Activated CD4-positive, alpha-beta T cell treated with anti-CD3 and anti-CD28 coated beads, Interleukin-2, amount 10 ng/mL, durations not matched to agents 7 days and 5 days (primary cell): ENCODE measurements at regions not wholly inside any gene's neighbourhood (a gene's known extent, or its start where the extent isn't known, plus 50 kb on each side); places are given as distances from the start of the nearest gene placed in this dataset.

Experiments used
- CTCF ChIA-PET: fragments of 350-600 bp; sonication (Branson Sonifier 250); formaldehyde crosslinking; loops from one replicate; lab custom pipeline; 2021; ENCODE audit warnings: antibody characterized with exemption; lab: Charles Lee
- POLR2A ChIA-PET: fragments of 350-600 bp; sonication (Branson Sonifier 250); formaldehyde crosslinking; loops from one replicate; lab custom pipeline; 2021; ENCODE audit warnings: antibody characterized with exemption; lab: Charles Lee
- DNase-seq: peaks from one replicate; pipeline ENCODE4 v3.0.0-alpha.2; 2020
- H3K27ac Mint-ChIP-seq: one replicate; pipeline ENCODE4 v1.8.0; 2021; ENCODE audit warnings: mild to moderate bottlenecking, moderate library complexity, mixed read lengths
- H3K27me3 Mint-ChIP-seq: one replicate; pipeline ENCODE4 v1.8.0; 2021; ENCODE audit warnings: mixed read lengths
- H3K36me3 Mint-ChIP-seq: one replicate; pipeline ENCODE4 v1.8.0; 2021; ENCODE audit warnings: low read depth, mixed read lengths
- H3K4me1 Mint-ChIP-seq: one replicate; pipeline ENCODE4 v1.8.0; 2021; ENCODE audit warnings: mixed read lengths
- H3K4me3 Mint-ChIP-seq: one replicate; pipeline ENCODE4 v1.8.0; 2021; ENCODE audit warnings: mild to moderate bottlenecking, moderate library complexity, mixed read lengths
- H3K9me3 Mint-ChIP-seq: one replicate; pipeline ENCODE4 v1.8.0; 2021; ENCODE audit warnings: mixed read lengths

GRCh38 chr2:18378020-18378653 lies 182.3 kb downstream of the RDH14 start:
- peak; percentile 32 for DNase-seq
- Mint-ChIP-seq H3K27me3 (peaks cover 6% of the 10 kb centered on the region), H3K27ac (no peak overlapping the region), H3K9me3 (no peaks in the 10 kb centered on the region), H3K4me1 (no peaks in the 10 kb centered on the region), H3K36me3 (no peaks in the 10 kb centered on the region), H3K4me3 (no peak overlapping the region)
- ChIA-PET POLR2A (no interaction called here), CTCF (no interaction called here)

GRCh38 chr2:18376936-18377335 lies 183.5 kb downstream of the RDH14 start:
- DNase-seq, result no peak
- H3K9me3 Mint-ChIP-seq, result no peaks in the 10 kb centered on the region
- CTCF ChIA-PET, result no interaction called here

GRCh38 chr2:18373664-18374063 lies 186.8 kb downstream of the RDH14 start:
- no peak overlapping the region for H3K27ac Mint-ChIP-seq
- no peak for DNase-seq
- CTCF ChIA-PET, result no interaction called here
- H3K4me3 Mint-ChIP-seq, result no peak overlapping the region
- no peaks in the 10 kb centered on the region for H3K4me1 Mint-ChIP-seq
- no peaks in the 10 kb centered on the region for H3K36me3 Mint-ChIP-seq
- POLR2A ChIA-PET, result no interaction called here
- H3K9me3 Mint-ChIP-seq, result no peaks in the 10 kb centered on the region
- H3K27me3 Mint-ChIP-seq, result peaks cover 8% of the 10 kb centered on the region

More at GRCh38 chr2:18376936-18377335, 183.5 kb downstream of the RDH14 start:
- H3K4me3 Mint-ChIP-seq, result no peak overlapping the region
- no peak overlapping the region for H3K27ac Mint-ChIP-seq
- no peaks in the 10 kb centered on the region for H3K4me1 Mint-ChIP-seq
- peaks cover 4% of the 10 kb centered on the region for H3K27me3 Mint-ChIP-seq
- no peaks in the 10 kb centered on the region for H3K36me3 Mint-ChIP-seq
- POLR2A ChIA-PET, result no interaction called here

- Mint-ChIP-seq H3K27me3 (peaks cover 8% of the 10 kb centered on the region), H3K4me3 (no peak overlapping the region), H3K27ac (no peak overlapping the region), H3K36me3 (no peaks in the 10 kb centered on the region), H3K4me1 (no peaks in the 10 kb centered on the region), H3K9me3 (no peaks in the 10 kb centered on the region)
- ChIA-PET POLR2A (no interaction called here), CTCF (no interaction called here)
- DNase-seq, result no peak
Observed at GRCh38 chr2:18373081-18373480, 187.4 kb downstream of the RDH14 start.

- no peaks in the 10 kb centered on the region for H3K4me1 Mint-ChIP-seq
- no peaks in the 10 kb centered on the region for H3K36me3 Mint-ChIP-seq
- DNase-seq, result no peak
- H3K9me3 Mint-ChIP-seq, result no peaks in the 10 kb centered on the region
- H3K4me3 Mint-ChIP-seq, result no peak overlapping the region
- H3K27ac Mint-ChIP-seq, result no peak overlapping the region
- ChIA-PET POLR2A (no interaction called here), CTCF (no interaction called here)
- peaks cover 8% of the 10 kb centered on the region for H3K27me3 Mint-ChIP-seq
Observed at GRCh38 chr2:18372641-18373040, 187.8 kb downstream of the RDH14 start.

- Mint-ChIP-seq H3K36me3 (no peaks in the 10 kb centered on the region), H3K4me3 (no peak overlapping the region), H3K4me1 (no peaks in the 10 kb centered on the region), H3K9me3 (no peaks in the 10 kb centered on the region), H3K27ac (no peak overlapping the region), H3K27me3 (peaks cover 8% of the 10 kb centered on the region)
- ChIA-PET CTCF (no interaction called here), POLR2A (no interaction called here)
- DNase-seq, result no peak
Observed at GRCh38 chr2:18369760-18370159, 190.7 kb downstream of the RDH14 start.

- H3K36me3 Mint-ChIP-seq, result no peaks in the 10 kb centered on the region
- POLR2A ChIA-PET, result no interaction called here
- H3K9me3 Mint-ChIP-seq, result no peaks in the 10 kb centered on the region
- peaks cover 8% of the 10 kb centered on the region for H3K27me3 Mint-ChIP-seq
- CTCF ChIA-PET, result interaction anchor here (1.0 kb wide), 1 partner anchor 17 kb away, joined by 3 read pairs; no protein-coding TSS in a partner anchor
- no peak overlapping the region for H3K27ac Mint-ChIP-seq
- H3K4me3 Mint-ChIP-seq, result no peak overlapping the region
- no peak for DNase-seq
- H3K4me1 Mint-ChIP-seq, result no peaks in the 10 kb centered on the region
Observed at GRCh38 chr2:18368008-18368407, 192.4 kb downstream of the RDH14 start.

GRCh38 chr2:18365342-18365741 lies 195.1 kb downstream of the RDH14 start:
- Mint-ChIP-seq H3K27ac (no peak overlapping the region), H3K36me3 (no peaks in the 10 kb centered on the region), H3K4me3 (no peak overlapping the region), H3K27me3 (peaks cover 3% of the 10 kb centered on the region), H3K9me3 (no peaks in the 10 kb centered on the region), H3K4me1 (no peaks in the 10 kb centered on the region)
- no peak for DNase-seq
- CTCF ChIA-PET, result no interaction called here
- POLR2A ChIA-PET, result no interaction called here

- Mint-ChIP-seq H3K27ac (no peak overlapping the region), H3K9me3 (no peaks in the 10 kb centered on the region), H3K27me3 (no peaks in the 10 kb centered on the region), H3K36me3 (no peaks in the 10 kb centered on the region), H3K4me1 (no peaks in the 10 kb centered on the region), H3K4me3 (no peak overlapping the region)
- ChIA-PET POLR2A (no interaction called here), CTCF (no interaction called here)
- no peak for DNase-seq
Observed at GRCh38 chr2:18363348-18363747, 197.1 kb downstream of the RDH14 start.

- POLR2A ChIA-PET, result no interaction called here
- Mint-ChIP-seq H3K4me1 (no peaks in the 10 kb centered on the region), H3K27ac (no peak overlapping the region), H3K36me3 (no peaks in the 10 kb centered on the region), H3K9me3 (no peaks in the 10 kb centered on the region), H3K27me3 (no peaks in the 10 kb centered on the region), H3K4me3 (no peak overlapping the region)
- no peak for DNase-seq
- CTCF ChIA-PET, result no interaction called here
Observed at GRCh38 chr2:18362696-18363095, 197.8 kb downstream of the RDH14 start.

- peaks cover 8% of the 10 kb centered on the region for H3K27me3 Mint-ChIP-seq
- POLR2A ChIA-PET, result no interaction called here
- DNase-seq, result no peak
- H3K9me3 Mint-ChIP-seq, result no peaks in the 10 kb centered on the region
- no peaks in the 10 kb centered on the region for H3K36me3 Mint-ChIP-seq
- H3K4me3 Mint-ChIP-seq, result no peak overlapping the region
- CTCF ChIA-PET, result no interaction called here
- H3K4me1 Mint-ChIP-seq, result no peaks in the 10 kb centered on the region
- H3K27ac Mint-ChIP-seq, result no peak overlapping the region
Observed at GRCh38 chr2:18357537-18357936, 202.9 kb downstream of the RDH14 start.

GRCh38 chr2:18356676-18357075 lies 203.8 kb downstream of the RDH14 start:
- peaks cover 8% of the 10 kb centered on the region for H3K27me3 Mint-ChIP-seq
- no peak overlapping the region for H3K27ac Mint-ChIP-seq
- no peaks in the 10 kb centered on the region for H3K9me3 Mint-ChIP-seq
- H3K4me1 Mint-ChIP-seq, result no peaks in the 10 kb centered on the region
- H3K36me3 Mint-ChIP-seq, result no peaks in the 10 kb centered on the region
- no peak overlapping the region for H3K4me3 Mint-ChIP-seq
- DNase-seq, result no peak
- CTCF ChIA-PET, result no interaction called here
- POLR2A ChIA-PET, result no interaction called here

GRCh38 chr2:18349421-18349820 lies 211.0 kb downstream of the RDH14 start:
- peaks cover 8% of the 10 kb centered on the region for H3K27me3 Mint-ChIP-seq
- CTCF ChIA-PET, result no interaction called here
- no peaks in the 10 kb centered on the region for H3K9me3 Mint-ChIP-seq
- no peak for DNase-seq
- no peak overlapping the region for H3K4me3 Mint-ChIP-seq
- H3K36me3 Mint-ChIP-seq, result no peaks in the 10 kb centered on the region
- no peak overlapping the region for H3K27ac Mint-ChIP-seq
- no peaks in the 10 kb centered on the region for H3K4me1 Mint-ChIP-seq
- POLR2A ChIA-PET, result no interaction called here

- no peak for DNase-seq
- ChIA-PET POLR2A (no interaction called here), CTCF (no interaction called here)
- Mint-ChIP-seq H3K9me3 (no peaks in the 10 kb centered on the region), H3K4me3 (no peak overlapping the region), H3K4me1 (no peaks in the 10 kb centered on the region), H3K27me3 (no peaks in the 10 kb centered on the region), H3K36me3 (no peaks in the 10 kb centered on the region), H3K27ac (no peak overlapping the region)
Observed at GRCh38 chr2:18346874-18347273, 213.6 kb downstream of the RDH14 start.
